ENCODE measurements at regions not wholly inside any gene's neighbourhood (a gene's known extent, or its start where the extent isn't known, plus 50 kb on each side); places are given as distances from the start of the nearest gene placed in this dataset.

GRCh38 chr4:176592976-176593670, 199.6 kb downstream of the VEGFC start:
- ChIA-PET POLR2A (ENCODE audit: partially characterized antibody) (no interaction called here), CTCF (ENCODE audit: partially characterized antibody) (no interaction called here)
- H3K4me1 ChIP-seq (ENCODE audit: insufficient read depth, low read length) = no peaks in the 10 kb centered on the region
- no peak for DNase-seq
- H3K4me3 ChIP-seq (ENCODE audit: low read length in 2 of 2) = no peak overlapping the region
- no peaks in the 10 kb centered on the region for H3K9me3 ChIP-seq (ENCODE audit: control insufficient read depth in 1 of 2, low read length in 2 of 2)
- Mint-ChIP-seq H3K4me1 (no peaks in the 10 kb centered on the region), H3K4me3 (no peak overlapping the region), H3K27ac (no peak overlapping the region), H3K9me3 (peaks cover 0 to 5% (median 2%) of the 10 kb centered on the region in 8 donors), H3K27me3 (no peaks in the 10 kb centered on the region), H3K36me3 (no peaks in the 10 kb centered on the region)
- H3K27ac ChIP-seq (ENCODE audit: low read depth, low read length) = no peak overlapping the region
- H3K27me3 ChIP-seq (ENCODE audit: insufficient read depth, low read length) = no peaks in the 10 kb centered on the region
- intact Hi-C loops (cut with micrococcal nuclease) = no loop called here
- no peaks in the 10 kb centered on the region for H3K36me3 ChIP-seq (ENCODE audit: insufficient read depth, low read length)

GRCh38 chr4:176593943-176594342, 198.8 kb downstream of the VEGFC start:
- Histone ChIP-seq H3K36me3 (ENCODE audit: insufficient read depth, low read length) (no peaks in the 10 kb centered on the region), H3K27me3 (ENCODE audit: insufficient read depth, low read length) (no peaks in the 10 kb centered on the region), H3K4me1 (ENCODE audit: insufficient read depth, low read length) (no peaks in the 10 kb centered on the region), H3K27ac (ENCODE audit: low read depth, low read length) (no peak overlapping the region), H3K9me3 (ENCODE audit: control insufficient read depth in 1 of 2, low read length in 2 of 2) (no peaks in the 10 kb centered on the region), H3K4me3 (ENCODE audit: low read length in 2 of 2) (no peak overlapping the region)
- ChIA-PET POLR2A (ENCODE audit: partially characterized antibody) (no interaction called here), CTCF (ENCODE audit: partially characterized antibody) (no interaction called here)
- H3K27ac Mint-ChIP-seq = no peak overlapping the region
- H3K27me3 Mint-ChIP-seq = no peaks in the 10 kb centered on the region
- intact Hi-C loops (cut with micrococcal nuclease) = no loop called here
- H3K4me3 Mint-ChIP-seq = no peak overlapping the region
- DNase-seq = no peak
- H3K36me3 Mint-ChIP-seq = no peaks in the 10 kb centered on the region
- peaks cover 0 to 5% (median under 1%) of the 10 kb centered on the region in 8 donors for H3K9me3 Mint-ChIP-seq
- no peaks in the 10 kb centered on the region for H3K4me1 Mint-ChIP-seq

GRCh38 chr4:176595257-176595656, 197.5 kb downstream of the VEGFC start:
- Mint-ChIP-seq H3K9me3 (peaks cover 0 to 5% (median 0%) of the 10 kb centered on the region in 8 donors), H3K36me3 (no peaks in the 10 kb centered on the region), H3K27ac (no peak overlapping the region), H3K4me1 (no peaks in the 10 kb centered on the region), H3K27me3 (no peaks in the 10 kb centered on the region), H3K4me3 (no peak overlapping the region)
- Histone ChIP-seq H3K4me1 (ENCODE audit: insufficient read depth, low read length) (no peaks in the 10 kb centered on the region), H3K36me3 (ENCODE audit: insufficient read depth, low read length) (no peaks in the 10 kb centered on the region), H3K27ac (ENCODE audit: low read depth, low read length) (no peak overlapping the region), H3K27me3 (ENCODE audit: insufficient read depth, low read length) (no peaks in the 10 kb centered on the region), H3K9me3 (ENCODE audit: control insufficient read depth in 1 of 2, low read length in 2 of 2) (no peaks in the 10 kb centered on the region), H3K4me3 (ENCODE audit: low read length in 2 of 2) (no peak overlapping the region)
- no peak for DNase-seq
- intact Hi-C loops (cut with micrococcal nuclease) = no loop called here
- ChIA-PET CTCF (ENCODE audit: partially characterized antibody) (no interaction called here), POLR2A (ENCODE audit: partially characterized antibody) (no interaction called here)

- Mint-ChIP-seq H3K4me3 (no peak overlapping the region), H3K27me3 (peaks cover 0 to 2% of the 10 kb centered on the region in 2 donors), H3K4me1 (no peaks in the 10 kb centered on the region), H3K36me3 (no peaks in the 10 kb centered on the region), H3K9me3 (peaks cover 0 to 4% (median 2%) of the 10 kb centered on the region in 8 donors), H3K27ac (no peak overlapping the region)
- no peaks in the 10 kb centered on the region for H3K4me1 ChIP-seq (ENCODE audit: insufficient read depth, low read length)
- no peaks in the 10 kb centered on the region for H3K27me3 ChIP-seq (ENCODE audit: insufficient read depth, low read length)
- H3K27ac ChIP-seq (ENCODE audit: low read depth, low read length) = no peak overlapping the region
- DNase-seq = no peak
- POLR2A ChIA-PET (ENCODE audit: partially characterized antibody) = no interaction called here
- CTCF ChIA-PET (ENCODE audit: partially characterized antibody) = no interaction called here
- H3K4me3 ChIP-seq (ENCODE audit: low read length in 2 of 2) = no peak overlapping the region
- H3K9me3 ChIP-seq (ENCODE audit: control insufficient read depth in 1 of 2, low read length in 2 of 2) = no peaks in the 10 kb centered on the region
- H3K36me3 ChIP-seq (ENCODE audit: insufficient read depth, low read length) = no peaks in the 10 kb centered on the region
- intact Hi-C loops (cut with micrococcal nuclease) = no loop called here
Measured at GRCh38 chr4:176601124-176601523, 191.6 kb downstream of the VEGFC start.

GRCh38 chr4:176607807-176608206, 184.9 kb downstream of the VEGFC start:
- H3K36me3 ChIP-seq (ENCODE audit: insufficient read depth, low read length) = no peaks in the 10 kb centered on the region
- no peak overlapping the region for H3K27ac ChIP-seq (ENCODE audit: low read depth, low read length)
- no peaks in the 10 kb centered on the region for H3K4me1 ChIP-seq (ENCODE audit: insufficient read depth, low read length)
- H3K9me3 Mint-ChIP-seq = peaks cover 0 to 7% (median 4%) of the 10 kb centered on the region in 8 donors
- intact Hi-C loops (cut with micrococcal nuclease) = no loop called here
- H3K36me3 Mint-ChIP-seq = no peaks in the 10 kb centered on the region
- peaks cover 0 to 2% of the 10 kb centered on the region in 2 donors for H3K27me3 Mint-ChIP-seq
- ChIA-PET CTCF (ENCODE audit: partially characterized antibody) (no interaction called here), POLR2A (ENCODE audit: partially characterized antibody) (no interaction called here)
- H3K4me3 ChIP-seq (ENCODE audit: low read length in 2 of 2) = no peak overlapping the region
- no peak overlapping the region for H3K4me3 Mint-ChIP-seq
- no peaks in the 10 kb centered on the region for H3K4me1 Mint-ChIP-seq
- DNase-seq = no peak
- no peaks in the 10 kb centered on the region for H3K27me3 ChIP-seq (ENCODE audit: insufficient read depth, low read length)
- no peaks in the 10 kb centered on the region for H3K9me3 ChIP-seq (ENCODE audit: control insufficient read depth in 1 of 2, low read length in 2 of 2)
- no peak overlapping the region for H3K27ac Mint-ChIP-seq

- H3K27ac ChIP-seq (ENCODE audit: low read depth, low read length) = no peak overlapping the region
- no peak overlapping the region for H3K4me3 Mint-ChIP-seq
- H3K27me3 Mint-ChIP-seq = peaks cover 0 to 2% of the 10 kb centered on the region in 2 donors
- no peaks in the 10 kb centered on the region for H3K36me3 ChIP-seq (ENCODE audit: insufficient read depth, low read length)
- intact Hi-C loops (cut with micrococcal nuclease) = no loop called here
- no peak for DNase-seq
- POLR2A ChIA-PET (ENCODE audit: partially characterized antibody) = no interaction called here
- H3K27ac Mint-ChIP-seq = no peak overlapping the region
- H3K4me1 Mint-ChIP-seq = no peaks in the 10 kb centered on the region
- H3K4me1 ChIP-seq (ENCODE audit: insufficient read depth, low read length) = no peaks in the 10 kb centered on the region
- peaks cover 0 to 6% (median 4%) of the 10 kb centered on the region in 8 donors for H3K9me3 Mint-ChIP-seq
- H3K9me3 ChIP-seq (ENCODE audit: control insufficient read depth in 1 of 2, low read length in 2 of 2) = no peaks in the 10 kb centered on the region
- H3K4me3 ChIP-seq (ENCODE audit: low read length in 2 of 2) = no peak overlapping the region
- H3K36me3 Mint-ChIP-seq = no peaks in the 10 kb centered on the region
- no peaks in the 10 kb centered on the region for H3K27me3 ChIP-seq (ENCODE audit: insufficient read depth, low read length)
- CTCF ChIA-PET (ENCODE audit: partially characterized antibody) = no interaction called here
Measured at GRCh38 chr4:176608346-176608745, 184.4 kb downstream of the VEGFC start.

- H3K9me3 Mint-ChIP-seq = peaks cover 0 to 5% (median 3%) of the 10 kb centered on the region in 8 donors
- no peak for DNase-seq
- no peak overlapping the region for H3K27ac Mint-ChIP-seq
- intact Hi-C loops (cut with micrococcal nuclease) = no loop called here
- Histone ChIP-seq H3K9me3 (ENCODE audit: control insufficient read depth in 1 of 2, low read length in 2 of 2) (no peaks in the 10 kb centered on the region), H3K36me3 (ENCODE audit: insufficient read depth, low read length) (no peaks in the 10 kb centered on the region), H3K4me3 (ENCODE audit: low read length in 2 of 2) (no peak overlapping the region), H3K27ac (ENCODE audit: low read depth, low read length) (no peak overlapping the region), H3K27me3 (ENCODE audit: insufficient read depth, low read length) (no peaks in the 10 kb centered on the region), H3K4me1 (ENCODE audit: insufficient read depth, low read length) (no peaks in the 10 kb centered on the region)
- POLR2A ChIA-PET (ENCODE audit: partially characterized antibody) = no interaction called here
- H3K36me3 Mint-ChIP-seq = no peaks in the 10 kb centered on the region
- CTCF ChIA-PET (ENCODE audit: partially characterized antibody) = no interaction called here
- H3K4me3 Mint-ChIP-seq = no peak overlapping the region
- H3K4me1 Mint-ChIP-seq = no peaks in the 10 kb centered on the region
- no peaks in the 10 kb centered on the region for H3K27me3 Mint-ChIP-seq
Measured at GRCh38 chr4:176610594-176610993, 182.1 kb downstream of the VEGFC start.

- Histone ChIP-seq H3K27me3 (ENCODE audit: insufficient read depth, low read length) (no peaks in the 10 kb centered on the region), H3K36me3 (ENCODE audit: insufficient read depth, low read length) (no peaks in the 10 kb centered on the region), H3K27ac (ENCODE audit: low read depth, low read length) (no peak overlapping the region), H3K4me3 (ENCODE audit: low read length in 2 of 2) (no peak overlapping the region), H3K4me1 (ENCODE audit: insufficient read depth, low read length) (no peaks in the 10 kb centered on the region), H3K9me3 (ENCODE audit: control insufficient read depth in 1 of 2, low read length in 2 of 2) (no peaks in the 10 kb centered on the region)
- no peak overlapping the region for H3K27ac Mint-ChIP-seq
- H3K4me3 Mint-ChIP-seq = no peak overlapping the region
- H3K9me3 Mint-ChIP-seq = peaks cover 0 to 5% (median 3%) of the 10 kb centered on the region in 8 donors
- H3K4me1 Mint-ChIP-seq = no peaks in the 10 kb centered on the region
- intact Hi-C loops (cut with micrococcal nuclease) = no loop called here
- ChIA-PET CTCF (ENCODE audit: partially characterized antibody) (no interaction called here), POLR2A (ENCODE audit: partially characterized antibody) (no interaction called here)
- no peak for DNase-seq
- H3K36me3 Mint-ChIP-seq = no peaks in the 10 kb centered on the region
- H3K27me3 Mint-ChIP-seq = no peaks in the 10 kb centered on the region
Measured at GRCh38 chr4:176611381-176611780, 181.3 kb downstream of the VEGFC start.
